AG09319 (cell line): ENCODE measurements at regions not wholly inside any gene's neighbourhood (a gene's known extent, or its start where the extent isn't known, plus 50 kb on each side); places are given as distances from the start of the nearest gene placed in this dataset.
A peak's percentile ranks its signal among the peaks of the same experiment; 100 is the strongest.

Source experiments
- DNase-seq: peaks from one replicate; pipeline ENCODE4 v3.0.0-alpha.2; 2010; ENCODE audit warnings: low read depth; ENCODE audit errors: extremely low read depth
- TF ChIP-seq, protein P1 (sequence below): IDR thresholded peaks from 2 replicates; pipeline ENCODE4 v1.5.1; 2011; ENCODE audit warnings: low read depth, mild to moderate bottlenecking, inconsistent platforms, low read length, moderate library complexity

GRCh38 chr13:46975173-46975572 lies 78.3 kb upstream of the HTR2A start:
- TF ChIP-seq, protein P1, sequence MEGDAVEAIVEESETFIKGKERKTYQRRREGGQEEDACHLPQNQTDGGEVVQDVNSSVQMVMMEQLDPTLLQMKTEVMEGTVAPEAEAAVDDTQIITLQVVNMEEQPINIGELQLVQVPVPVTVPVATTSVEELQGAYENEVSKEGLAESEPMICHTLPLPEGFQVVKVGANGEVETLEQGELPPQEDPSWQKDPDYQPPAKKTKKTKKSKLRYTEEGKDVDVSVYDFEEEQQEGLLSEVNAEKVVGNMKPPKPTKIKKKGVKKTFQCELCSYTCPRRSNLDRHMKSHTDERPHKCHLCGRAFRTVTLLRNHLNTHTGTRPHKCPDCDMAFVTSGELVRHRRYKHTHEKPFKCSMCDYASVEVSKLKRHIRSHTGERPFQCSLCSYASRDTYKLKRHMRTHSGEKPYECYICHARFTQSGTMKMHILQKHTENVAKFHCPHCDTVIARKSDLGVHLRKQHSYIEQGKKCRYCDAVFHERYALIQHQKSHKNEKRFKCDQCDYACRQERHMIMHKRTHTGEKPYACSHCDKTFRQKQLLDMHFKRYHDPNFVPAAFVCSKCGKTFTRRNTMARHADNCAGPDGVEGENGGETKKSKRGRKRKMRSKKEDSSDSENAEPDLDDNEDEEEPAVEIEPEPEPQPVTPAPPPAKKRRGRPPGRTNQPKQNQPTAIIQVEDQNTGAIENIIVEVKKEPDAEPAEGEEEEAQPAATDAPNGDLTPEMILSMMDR = no peak
- DNase-seq = no peak

GRCh38 chr13:46968450-46968849 lies 71.6 kb upstream of the HTR2A start:
- TF ChIP-seq, protein P1 = no peak
- no peak for DNase-seq

GRCh38 chr13:46964789-46965527 lies 68.1 kb upstream of the HTR2A start:
- TF ChIP-seq, protein P1 = no peak
- no peak for DNase-seq

DNA sequence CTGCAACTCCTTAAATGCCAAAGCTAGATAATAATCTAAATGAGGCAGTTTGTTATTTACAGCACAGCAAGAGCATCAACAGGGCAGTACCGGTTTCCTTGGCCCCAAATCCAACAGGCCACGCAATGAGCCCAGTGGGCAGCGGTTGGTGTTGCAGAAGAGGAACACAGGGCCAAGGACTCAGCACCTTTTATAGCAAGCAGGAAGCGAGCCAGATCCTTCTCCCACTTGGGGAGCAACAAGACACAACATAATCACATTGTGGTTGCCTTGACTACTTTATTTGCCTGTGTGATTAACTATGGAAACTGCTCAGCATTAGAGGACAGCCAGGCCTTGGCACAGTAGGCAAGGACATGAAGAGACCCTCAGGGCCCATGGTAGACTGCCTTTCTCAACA lies 67.1 kb upstream of the HTR2A start:
- TF ChIP-seq, protein P1 = no peak
- no peak for DNase-seq

GRCh38 chr13:46962281-46962941 lies 65.6 kb upstream of the HTR2A start:
- TF ChIP-seq, protein P1 = peak; percentile 18
- no peak for DNase-seq

GRCh38 chr13:46961719-46962118 lies 64.9 kb upstream of the HTR2A start:
- TF ChIP-seq, protein P1 = no peak
- no peak for DNase-seq

GRCh38 chr13:46953941-46954340 lies 57.1 kb upstream of the HTR2A start:
- no peak for DNase-seq
- TF ChIP-seq, protein P1 = no peak
